Sigmoid colon (tissue), 6 donors: ENCODE measurements at regions not wholly inside any gene's neighbourhood (a gene's known extent, or its start where the extent isn't known, plus 50 kb on each side); places are given as distances from the start of the nearest gene placed in this dataset.
"Not testable (repeated sequence)": the region's sequence is repeated elsewhere in the genome, so short reads cannot be mapped to it uniquely, and the experiment has no call there.

Source experiments
- DNase-seq: peaks from one replicate; pipeline ENCODE4 v3.0.0-alpha.2; 2019
- H3K27ac ChIP-seq, 4 donors: fragments of 200-600 bp; sonication (generic); one replicate each; pipeline ENCODE4 v1.5.1; 2016 to 2019; ENCODE audit warnings: mild to moderate bottlenecking in 1 of 4
- H3K27me3 ChIP-seq, 3 donors: fragments of 200-600 bp; sonication (generic); one replicate each; pipeline ENCODE4 v1.5.1; 2019; ENCODE audit warnings: mild to moderate bottlenecking in 1 of 3
- H3K36me3 ChIP-seq, 4 donors: fragments of 200-600 bp; sonication (generic); one replicate each; pipeline ENCODE4 v1.5.1; 2016 to 2019
- H3K4me1 ChIP-seq, 4 donors: fragments of 200-600 bp; sonication (generic); one replicate each; pipeline ENCODE4 v1.5.1; 2017 to 2019
- H3K4me3 ChIP-seq, 4 donors: fragments of 200-600 bp; sonication (generic); one replicate each; pipeline ENCODE4 v1.5.1; 2017 to 2019; ENCODE audit warnings: mild to moderate bottlenecking in 2 of 4, moderate library complexity in 1 of 4
- H3K9me3 ChIP-seq, 4 donors: fragments of 200-600 bp in 3 of 4; sonication (generic) in 3 of 4; one replicate each; pipeline versions ENCODE4 v1.5.1 to v1.6.1; 2013 to 2019
- EP300 ChIP-seq, 4 donors: sonication (generic); formaldehyde crosslinking; IDR thresholded peaks; one replicate each; pipeline ENCODE4 v1.6.1; 2017; ENCODE audit warnings: antibody characterized with exemption in 4 of 4
- POLR2A ChIP-seq, 2 donors: fragments of 450-650 bp; IDR thresholded peaks; one replicate each; pipeline ENCODE4 v1.6.1; 2016; ENCODE audit warnings: antibody characterized with exemption in 2 of 2, mild to moderate bottlenecking in 2 of 2, moderate library complexity in 2 of 2
- POLR2AphosphoS5 ChIP-seq, 4 donors: sonication (generic); formaldehyde crosslinking; IDR thresholded peaks; one replicate each; pipeline ENCODE4 v1.6.1; 2017; ENCODE audit warnings: antibody characterized with exemption in 4 of 4
- WGBS, 2 donors: extraction: QIAGEN DNeasy Blood & Tissue Kit; methylation state at CpG; one replicate each; pipeline ENCODE4 v1.1.7; 2013; 5-methylcytosine and 5-hydroxymethylcytosine counted together
- intact Hi-C: fragments of 100-400 bp; cut with DNase I; formaldehyde crosslinking; loops from one replicate; pipeline ENCODE4 v1.15.1; 2023
- TF ChIP-seq, protein P1 (sequence below), 4 experiments: fragments of 450-650 bp in 3 of 4; fragments of 200-600 bp in 1 of 4; IDR thresholded peaks; one replicate each; pipeline ENCODE4 v1.5.1; 2016 to 2019; ENCODE audit warnings: antibody characterized with exemption in 4 of 4, mild to moderate bottlenecking in 3 of 4, moderate library complexity in 2 of 4
- donor health status: healthy with polysubstance abuse.
- donor health status: healthy.

DNA sequence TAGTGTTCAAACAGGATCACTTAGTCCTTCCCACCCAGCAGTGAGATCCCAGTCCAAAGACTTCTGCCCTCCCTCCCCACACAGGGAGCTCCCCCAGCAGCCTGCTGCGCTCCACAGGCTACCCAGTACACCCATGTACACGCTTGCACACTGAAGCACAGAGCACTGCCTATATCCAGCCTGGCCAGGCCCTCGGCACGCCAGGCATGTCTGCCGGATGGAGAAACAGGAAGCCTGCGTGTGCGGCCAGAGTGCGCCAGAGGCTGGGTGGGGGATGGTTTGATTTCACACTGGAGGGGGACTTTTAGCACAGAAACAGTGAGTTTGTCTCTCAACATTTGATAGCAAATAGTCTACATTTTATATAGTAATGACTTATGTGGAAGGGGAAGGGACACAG, 833.5 kb upstream of the IGFBP7 start:
- DNase-seq = no peak
- Histone ChIP-seq H3K27me3 (no peaks in the 10 kb centered on the region), H3K9me3 (no peaks in the 10 kb centered on the region), H3K4me3 (no peak overlapping the region), H3K36me3 (no peaks in the 10 kb centered on the region), H3K4me1 (no peaks in the 10 kb centered on the region), H3K27ac (no peak overlapping the region)
- intact Hi-C loops = no loop called here
- WGBS, 2 donors = 53 to 88% methylated on average over 8 of the region's 8 CpGs
- TF ChIP-seq POLR2AphosphoS5 (IDR thresholded peaks at IDR 0.05) (no peak), EP300 (IDR thresholded peaks at IDR 0.05) (no peak), POLR2A (IDR thresholded peaks at IDR 0.05) (no peak)
- TF ChIP-seq, protein P1, sequence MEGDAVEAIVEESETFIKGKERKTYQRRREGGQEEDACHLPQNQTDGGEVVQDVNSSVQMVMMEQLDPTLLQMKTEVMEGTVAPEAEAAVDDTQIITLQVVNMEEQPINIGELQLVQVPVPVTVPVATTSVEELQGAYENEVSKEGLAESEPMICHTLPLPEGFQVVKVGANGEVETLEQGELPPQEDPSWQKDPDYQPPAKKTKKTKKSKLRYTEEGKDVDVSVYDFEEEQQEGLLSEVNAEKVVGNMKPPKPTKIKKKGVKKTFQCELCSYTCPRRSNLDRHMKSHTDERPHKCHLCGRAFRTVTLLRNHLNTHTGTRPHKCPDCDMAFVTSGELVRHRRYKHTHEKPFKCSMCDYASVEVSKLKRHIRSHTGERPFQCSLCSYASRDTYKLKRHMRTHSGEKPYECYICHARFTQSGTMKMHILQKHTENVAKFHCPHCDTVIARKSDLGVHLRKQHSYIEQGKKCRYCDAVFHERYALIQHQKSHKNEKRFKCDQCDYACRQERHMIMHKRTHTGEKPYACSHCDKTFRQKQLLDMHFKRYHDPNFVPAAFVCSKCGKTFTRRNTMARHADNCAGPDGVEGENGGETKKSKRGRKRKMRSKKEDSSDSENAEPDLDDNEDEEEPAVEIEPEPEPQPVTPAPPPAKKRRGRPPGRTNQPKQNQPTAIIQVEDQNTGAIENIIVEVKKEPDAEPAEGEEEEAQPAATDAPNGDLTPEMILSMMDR (IDR thresholded peaks at IDR 0.05) = no peak

DNA sequence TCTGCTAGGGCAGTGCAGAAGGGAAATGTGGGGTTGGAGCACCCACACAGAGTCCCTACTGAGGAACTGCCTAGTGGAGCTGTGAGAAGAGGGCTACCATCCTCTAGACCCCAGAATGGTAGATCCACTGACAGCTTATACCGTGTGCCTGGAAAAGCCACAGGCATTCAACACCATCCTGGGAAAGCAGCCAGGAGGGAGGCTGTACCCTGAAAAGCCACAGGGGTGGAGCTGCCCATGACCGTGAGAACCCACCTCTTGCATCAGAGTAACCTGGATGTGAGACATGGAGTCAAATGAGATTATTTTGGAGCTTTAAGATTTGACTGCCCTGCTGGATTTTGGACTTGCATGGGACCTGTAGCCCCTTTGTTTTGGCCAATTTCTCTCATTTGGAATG, 827.1 kb upstream of the IGFBP7 start:
- intact Hi-C loops = not testable (repeated sequence)

DNA sequence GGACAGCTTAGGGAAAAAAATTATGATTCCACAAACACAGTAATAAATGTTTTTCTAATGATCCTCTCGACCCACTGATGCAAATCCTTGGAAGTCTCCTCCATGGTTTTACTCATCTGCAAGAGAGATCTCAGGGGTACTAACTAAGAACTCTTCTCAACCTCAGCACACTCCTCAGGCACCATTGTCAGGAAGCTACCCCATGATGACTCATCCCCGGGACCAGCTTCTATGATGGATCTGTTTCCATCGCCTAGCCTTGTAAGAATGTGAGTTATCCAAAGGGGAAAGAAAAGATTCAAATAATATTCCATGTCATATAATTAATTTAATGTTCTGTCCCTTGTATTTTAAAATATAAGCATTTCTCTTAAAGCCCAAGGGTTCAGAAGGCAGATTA, 816.1 kb upstream of the IGFBP7 start:
- Histone ChIP-seq H3K36me3 (no peaks in the 10 kb centered on the region), H3K9me3 (no peaks in the 10 kb centered on the region), H3K4me1 (no peaks in the 10 kb centered on the region), H3K27me3 (no peaks in the 10 kb centered on the region), H3K4me3 (no peak overlapping the region), H3K27ac (no peak overlapping the region)
- intact Hi-C loops = no loop called here
- WGBS, 2 donors = 68 to 84% methylated on average over 3 of the region's 3 CpGs
- TF ChIP-seq, protein P1 (IDR thresholded peaks at IDR 0.05) = no peak
- TF ChIP-seq POLR2A (IDR thresholded peaks at IDR 0.05) (no peak), POLR2AphosphoS5 (IDR thresholded peaks at IDR 0.05) (no peak), EP300 (IDR thresholded peaks at IDR 0.05) (no peak)
- DNase-seq = no peak

More for the DNA sequence above, 827.1 kb upstream of the IGFBP7 start:
- H3K4me3 ChIP-seq, H3K4me1 ChIP-seq, H3K9me3 ChIP-seq, DNase-seq, H3K36me3 ChIP-seq, H3K27me3 ChIP-seq, H3K27ac ChIP-seq: not testable (repeated sequence)
- 79 to 85% methylated on average over 2 of the region's 2 CpGs for WGBS, 2 donors

DNA sequence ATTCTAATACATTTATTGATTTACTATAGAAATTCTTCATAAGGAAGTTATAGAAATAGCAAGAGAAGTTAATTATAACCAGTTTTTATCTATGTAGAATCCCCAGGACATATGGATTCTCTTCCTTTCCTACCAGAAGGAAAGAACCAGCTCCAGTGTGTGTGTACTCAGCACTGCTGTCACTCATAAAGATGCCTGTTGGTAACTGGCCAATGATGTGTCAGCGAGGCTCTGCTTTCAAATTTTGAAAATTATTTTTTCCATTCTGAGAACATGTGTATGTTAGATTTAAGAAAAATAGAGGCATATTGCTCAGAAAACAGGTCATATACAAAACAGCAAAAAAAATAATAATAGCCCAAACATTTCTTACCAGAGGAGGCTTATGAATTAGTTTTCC, 814.8 kb upstream of the IGFBP7 start:
- no peak overlapping the region for H3K4me3 ChIP-seq
- intact Hi-C loops = no loop called here
- H3K27ac ChIP-seq = no peak overlapping the region
- TF ChIP-seq POLR2AphosphoS5 (IDR thresholded peaks at IDR 0.05) (no peak), EP300 (IDR thresholded peaks at IDR 0.05) (no peak), POLR2A (IDR thresholded peaks at IDR 0.05) (no peak)
- TF ChIP-seq, protein P1 (IDR thresholded peaks at IDR 0.05) = no peak
- H3K27me3 ChIP-seq = no peaks in the 10 kb centered on the region
- WGBS, 2 donors = 78 to 90% methylated on average over 1 of the region's 1 CpG
- no peaks in the 10 kb centered on the region for H3K4me1 ChIP-seq
- no peak for DNase-seq
- no peaks in the 10 kb centered on the region for H3K9me3 ChIP-seq
- H3K36me3 ChIP-seq = no peaks in the 10 kb centered on the region

DNA sequence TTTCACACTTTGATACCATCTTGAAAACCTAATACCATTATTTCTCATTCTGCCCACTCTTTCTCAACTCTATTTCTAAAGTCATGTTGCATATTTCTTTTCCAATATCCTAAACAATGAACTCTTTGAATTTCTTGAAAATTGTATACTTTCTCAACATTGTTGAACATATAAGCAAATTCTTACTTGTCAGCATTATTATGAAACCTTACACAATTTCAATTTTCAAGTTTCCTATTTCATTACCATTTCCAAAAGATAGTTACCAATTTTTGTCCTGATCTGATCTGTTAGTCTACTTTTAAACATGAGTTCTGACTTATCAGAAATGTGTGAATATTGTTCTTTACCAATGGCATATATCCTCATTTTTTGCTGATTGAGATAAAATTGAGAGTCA, 806.3 kb upstream of the IGFBP7 start:
- intact Hi-C loops = no loop called here
- H3K27ac ChIP-seq = no peak overlapping the region
- no peaks in the 10 kb centered on the region for H3K9me3 ChIP-seq
- no peak for DNase-seq
- no peaks in the 10 kb centered on the region for H3K4me1 ChIP-seq
- no peak for TF ChIP-seq EP300 (IDR thresholded peaks at IDR 0.05)
- TF ChIP-seq, protein P1 (IDR thresholded peaks at IDR 0.05) = no peak
- no peak for TF ChIP-seq POLR2A (IDR thresholded peaks at IDR 0.05)
- TF ChIP-seq POLR2AphosphoS5 (IDR thresholded peaks at IDR 0.05) = no peak
- no peaks in the 10 kb centered on the region for H3K36me3 ChIP-seq
- H3K4me3 ChIP-seq = no peak overlapping the region
- H3K27me3 ChIP-seq = no peaks in the 10 kb centered on the region
